ENCODE measurements at regions not wholly inside any gene's neighbourhood (a gene's known extent, or its start where the extent isn't known, plus 50 kb on each side); places are given as distances from the start of the nearest gene placed in this dataset.

DNA sequence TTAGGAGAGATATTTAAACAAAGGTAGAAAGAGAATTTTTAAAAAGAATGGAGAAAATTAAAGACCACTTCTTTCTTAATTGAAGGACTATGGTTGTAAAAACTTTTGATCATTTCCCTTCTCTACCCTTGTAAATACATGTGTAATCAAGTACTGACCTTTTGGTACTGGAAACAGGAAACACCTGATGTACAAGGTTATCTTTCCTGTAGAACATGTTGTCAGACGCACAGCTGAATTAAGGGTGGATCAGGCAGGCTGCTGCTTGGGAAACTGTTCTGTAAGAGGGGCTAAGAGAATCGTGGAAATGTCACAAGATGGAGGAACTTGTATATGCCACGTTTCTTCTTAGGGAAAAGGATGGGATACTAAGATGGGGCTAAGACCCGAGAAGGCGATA lies 341.6 kb downstream of the ZNF608 start:
- H3K9ac ChIP-seq (ENCODE audit: low read depth in 1 of 2, low read length in 2 of 2): no peak overlapping the region
- DNase-seq (ENCODE audit: low spot score): no peak
- H3K9me3 ChIP-seq (ENCODE audit: control insufficient read depth in 4 of 4, low read length in 3 of 4): no peaks in the 10 kb centered on the region
- no peak overlapping the region for H3K4me3 ChIP-seq (ENCODE audit: low read depth in 1 of 3, low read length in 3 of 3)
- TF ChIP-seq NR2F2 (IDR thresholded peaks at IDR 0.05) (peak; percentile 48), YY1 (IDR thresholded peaks at IDR 0.05) (no peak)
- H3K36me3 ChIP-seq (ENCODE audit: control insufficient read depth in 4 of 4, insufficient read depth in 3 of 4, low read depth in 1 of 4, low read length in 3 of 4): no peaks in the 10 kb centered on the region
- 80% methylated on average over 5 of the region's 5 CpGs for WGBS
- no peaks in the 10 kb centered on the region for H3K4me1 ChIP-seq (ENCODE audit: control insufficient read depth in 4 of 4, insufficient read depth in 4 of 4, low read length in 3 of 4)
- no peaks in the 10 kb centered on the region for H3K27me3 ChIP-seq (ENCODE audit: control insufficient read depth in 4 of 4, insufficient read depth in 4 of 4, low read length in 3 of 4)
- no peak overlapping the region for H3K27ac ChIP-seq (ENCODE audit: low read depth in 1 of 2, low read length in 2 of 2)

DNA sequence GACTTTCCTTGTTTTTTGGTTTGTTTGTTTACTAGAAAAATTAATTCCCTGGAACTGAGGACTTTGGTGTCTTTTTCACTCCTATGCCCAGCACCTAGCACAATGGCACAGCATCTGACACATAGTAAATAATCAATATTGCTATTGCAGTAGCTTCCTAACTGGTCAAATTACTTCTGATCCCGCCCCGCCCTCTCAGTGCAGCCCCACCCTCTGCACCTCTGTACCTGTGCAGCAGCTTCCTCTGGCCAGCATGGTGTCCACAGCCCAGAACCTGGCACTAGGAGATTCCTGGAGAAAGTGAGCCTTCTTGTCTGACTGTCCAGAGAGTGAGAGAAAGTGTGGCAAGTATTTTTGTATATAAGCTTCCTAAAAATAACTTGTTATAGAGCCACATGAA lies 343.2 kb downstream of the ZNF608 start:
- WGBS: 86% methylated on average over 2 of the region's 2 CpGs
- TF ChIP-seq, protein P1, sequence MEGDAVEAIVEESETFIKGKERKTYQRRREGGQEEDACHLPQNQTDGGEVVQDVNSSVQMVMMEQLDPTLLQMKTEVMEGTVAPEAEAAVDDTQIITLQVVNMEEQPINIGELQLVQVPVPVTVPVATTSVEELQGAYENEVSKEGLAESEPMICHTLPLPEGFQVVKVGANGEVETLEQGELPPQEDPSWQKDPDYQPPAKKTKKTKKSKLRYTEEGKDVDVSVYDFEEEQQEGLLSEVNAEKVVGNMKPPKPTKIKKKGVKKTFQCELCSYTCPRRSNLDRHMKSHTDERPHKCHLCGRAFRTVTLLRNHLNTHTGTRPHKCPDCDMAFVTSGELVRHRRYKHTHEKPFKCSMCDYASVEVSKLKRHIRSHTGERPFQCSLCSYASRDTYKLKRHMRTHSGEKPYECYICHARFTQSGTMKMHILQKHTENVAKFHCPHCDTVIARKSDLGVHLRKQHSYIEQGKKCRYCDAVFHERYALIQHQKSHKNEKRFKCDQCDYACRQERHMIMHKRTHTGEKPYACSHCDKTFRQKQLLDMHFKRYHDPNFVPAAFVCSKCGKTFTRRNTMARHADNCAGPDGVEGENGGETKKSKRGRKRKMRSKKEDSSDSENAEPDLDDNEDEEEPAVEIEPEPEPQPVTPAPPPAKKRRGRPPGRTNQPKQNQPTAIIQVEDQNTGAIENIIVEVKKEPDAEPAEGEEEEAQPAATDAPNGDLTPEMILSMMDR (IDR thresholded peaks at IDR 0.05; ENCODE audit: low read depth, low read length, missing input control): no peak
- TF ChIP-seq EGR1 (IDR thresholded peaks at IDR 0.05; ENCODE audit: low read depth in 2 of 2): no peak
- TF ChIP-seq, protein P2, sequence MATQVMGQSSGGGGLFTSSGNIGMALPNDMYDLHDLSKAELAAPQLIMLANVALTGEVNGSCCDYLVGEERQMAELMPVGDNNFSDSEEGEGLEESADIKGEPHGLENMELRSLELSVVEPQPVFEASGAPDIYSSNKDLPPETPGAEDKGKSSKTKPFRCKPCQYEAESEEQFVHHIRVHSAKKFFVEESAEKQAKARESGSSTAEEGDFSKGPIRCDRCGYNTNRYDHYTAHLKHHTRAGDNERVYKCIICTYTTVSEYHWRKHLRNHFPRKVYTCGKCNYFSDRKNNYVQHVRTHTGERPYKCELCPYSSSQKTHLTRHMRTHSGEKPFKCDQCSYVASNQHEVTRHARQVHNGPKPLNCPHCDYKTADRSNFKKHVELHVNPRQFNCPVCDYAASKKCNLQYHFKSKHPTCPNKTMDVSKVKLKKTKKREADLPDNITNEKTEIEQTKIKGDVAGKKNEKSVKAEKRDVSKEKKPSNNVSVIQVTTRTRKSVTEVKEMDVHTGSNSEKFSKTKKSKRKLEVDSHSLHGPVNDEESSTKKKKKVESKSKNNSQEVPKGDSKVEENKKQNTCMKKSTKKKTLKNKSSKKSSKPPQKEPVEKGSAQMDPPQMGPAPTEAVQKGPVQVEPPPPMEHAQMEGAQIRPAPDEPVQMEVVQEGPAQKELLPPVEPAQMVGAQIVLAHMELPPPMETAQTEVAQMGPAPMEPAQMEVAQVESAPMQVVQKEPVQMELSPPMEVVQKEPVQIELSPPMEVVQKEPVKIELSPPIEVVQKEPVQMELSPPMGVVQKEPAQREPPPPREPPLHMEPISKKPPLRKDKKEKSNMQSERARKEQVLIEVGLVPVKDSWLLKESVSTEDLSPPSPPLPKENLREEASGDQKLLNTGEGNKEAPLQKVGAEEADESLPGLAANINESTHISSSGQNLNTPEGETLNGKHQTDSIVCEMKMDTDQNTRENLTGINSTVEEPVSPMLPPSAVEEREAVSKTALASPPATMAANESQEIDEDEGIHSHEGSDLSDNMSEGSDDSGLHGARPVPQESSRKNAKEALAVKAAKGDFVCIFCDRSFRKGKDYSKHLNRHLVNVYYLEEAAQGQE (IDR thresholded peaks at IDR 0.05): no peak
- no peak for TF ChIP-seq TAF1 (conservative IDR thresholded peaks at IDR 0.05)
- no peak for TF ChIP-seq HNF4G (IDR thresholded peaks at IDR 0.05)
- Histone ChIP-seq H3K27me3 (ENCODE audit: control insufficient read depth in 4 of 4, insufficient read depth in 4 of 4, low read length in 3 of 4) (no peaks in the 10 kb centered on the region), H3K9ac (ENCODE audit: low read depth in 1 of 2, low read length in 2 of 2) (no peak overlapping the region), H3K36me3 (ENCODE audit: control insufficient read depth in 4 of 4, insufficient read depth in 3 of 4, low read depth in 1 of 4, low read length in 3 of 4) (no peaks in the 10 kb centered on the region), H3K4me3 (ENCODE audit: low read depth in 1 of 3, low read length in 3 of 3) (no peak overlapping the region), H3K4me1 (ENCODE audit: control insufficient read depth in 4 of 4, insufficient read depth in 4 of 4, low read length in 3 of 4) (no peaks in the 10 kb centered on the region), H3K27ac (ENCODE audit: low read depth in 1 of 2, low read length in 2 of 2) (no peak overlapping the region), H3K9me3 (ENCODE audit: control insufficient read depth in 4 of 4, low read length in 3 of 4) (no peaks in the 10 kb centered on the region)
- DNase-seq (ENCODE audit: low spot score): no peak

DNA sequence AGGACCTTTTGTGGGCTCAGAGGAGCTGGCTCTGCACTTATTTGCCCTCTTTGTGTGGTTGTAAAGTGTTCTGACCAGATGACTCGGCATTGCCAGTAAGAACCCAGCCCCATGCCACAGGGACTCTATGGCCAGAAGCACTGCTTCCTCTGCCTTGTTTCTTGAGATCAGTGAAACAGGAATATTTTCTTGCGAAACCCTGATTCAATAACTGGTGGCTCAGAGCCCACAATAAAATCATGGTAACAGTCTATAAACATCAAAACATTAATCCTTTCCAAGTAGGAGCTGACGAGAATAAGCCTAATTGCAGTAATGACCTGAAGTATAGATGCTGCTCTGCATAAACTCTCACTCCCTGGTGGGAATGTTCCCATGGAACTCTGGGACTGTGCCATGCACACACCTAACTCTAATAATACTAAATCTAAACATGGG lies 344.3 kb downstream of the ZNF608 start:
- no peak for DNase-seq (ENCODE audit: low spot score)
- WGBS: 70% methylated on average over 3 of the region's 3 CpGs
- Histone ChIP-seq H3K4me1 (ENCODE audit: control insufficient read depth in 4 of 4, insufficient read depth in 4 of 4, low read length in 3 of 4) (no peaks in the 10 kb centered on the region), H3K36me3 (ENCODE audit: control insufficient read depth in 4 of 4, insufficient read depth in 3 of 4, low read depth in 1 of 4, low read length in 3 of 4) (no peaks in the 10 kb centered on the region), H3K9ac (ENCODE audit: low read depth in 1 of 2, low read length in 2 of 2) (no peak overlapping the region), H3K9me3 (ENCODE audit: control insufficient read depth in 4 of 4, low read length in 3 of 4) (no peaks in the 10 kb centered on the region), H3K4me3 (ENCODE audit: low read depth in 1 of 3, low read length in 3 of 3) (no peak overlapping the region), H3K27me3 (ENCODE audit: control insufficient read depth in 4 of 4, insufficient read depth in 4 of 4, low read length in 3 of 4) (no peaks in the 10 kb centered on the region), H3K27ac (ENCODE audit: low read depth in 1 of 2, low read length in 2 of 2) (no peak overlapping the region)
- TF ChIP-seq RXRA (IDR thresholded peaks at IDR 0.05): no peak
- TF ChIP-seq HNF4G (IDR thresholded peaks at IDR 0.05): no peak
- TF ChIP-seq RAD21 (IDR thresholded peaks at IDR 0.05): no peak
- no peak for TF ChIP-seq JUND (IDR thresholded peaks at IDR 0.05)
- TF ChIP-seq NR2F2 (IDR thresholded peaks at IDR 0.05): no peak
- no peak for TF ChIP-seq TAF1 (conservative IDR thresholded peaks at IDR 0.05)
- TF ChIP-seq GABPA (IDR thresholded peaks at IDR 0.05 in 1 of 2, conservative IDR thresholded peaks at IDR 0.05 in 1 of 2): no peak
- no peak for TF ChIP-seq FOXA1 (IDR thresholded peaks at IDR 0.05)
- no peak for TF ChIP-seq SP1 (IDR thresholded peaks at IDR 0.05)
- TF ChIP-seq HNF4A (conservative IDR thresholded peaks at IDR 0.05): no peak
- TF ChIP-seq, protein P2 (IDR thresholded peaks at IDR 0.05): no peak
- TF ChIP-seq, protein P3, sequence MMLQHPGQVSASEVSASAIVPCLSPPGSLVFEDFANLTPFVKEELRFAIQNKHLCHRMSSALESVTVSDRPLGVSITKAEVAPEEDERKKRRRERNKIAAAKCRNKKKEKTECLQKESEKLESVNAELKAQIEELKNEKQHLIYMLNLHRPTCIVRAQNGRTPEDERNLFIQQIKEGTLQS (IDR thresholded peaks at IDR 0.05): no peak
- TF ChIP-seq, protein P1 (IDR thresholded peaks at IDR 0.05; ENCODE audit: low read depth, low read length, missing input control): no peak
